Endothelial cell of umbilical vein (primary cell): ENCODE measurements at regions not wholly inside any gene's neighbourhood (a gene's known extent, or its start where the extent isn't known, plus 50 kb on each side); places are given as distances from the start of the nearest gene placed in this dataset.

ENCODE experiments used
- EZH2 ChIP-seq: IDR thresholded peaks from 2 replicates; pipeline ENCODE4 v1.6.1; 2012; ENCODE audit warnings: borderline replicate concordance, low read depth, mild to moderate bottlenecking, moderate library complexity, low read length, inconsistent platforms; ENCODE audit not compliant: severe bottlenecking
- TF ChIP-seq, protein P1 (sequence below), 2 donors: IDR thresholded peaks; 1 replicate in 1 of 2; 2 replicates in 1 of 2; pipeline ENCODE4 v1.5.1; 2011; ENCODE audit warnings: low read length in 2 of 2, mild to moderate bottlenecking in 2 of 2, moderate library complexity in 2 of 2, control low read depth in 1 of 2, inconsistent platforms in 1 of 2, low read depth in 1 of 2; ENCODE audit not compliant: insufficient read depth in 1 of 2; ENCODE audit errors: extremely low read depth in 1 of 2

DNA sequence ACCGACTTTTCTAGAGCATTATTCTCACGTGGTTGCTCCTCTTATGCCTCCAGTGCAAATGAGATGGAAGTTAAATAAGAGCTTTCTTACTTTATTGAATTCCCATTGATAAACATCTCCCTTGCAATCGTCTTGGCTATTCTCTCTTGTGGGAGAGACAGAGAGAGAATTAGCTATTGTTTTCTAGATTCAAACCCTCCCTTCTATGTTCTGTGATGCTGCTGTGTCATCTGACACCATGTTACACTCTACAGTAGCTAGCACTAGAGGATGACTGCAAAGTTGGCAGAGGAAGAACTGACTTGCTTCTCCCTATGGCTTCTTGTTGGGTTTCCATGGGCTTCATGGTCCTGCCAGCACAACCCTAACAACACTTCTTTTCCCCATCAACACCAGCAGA, 134.6 kb upstream of the RANBP3L start:
- TF ChIP-seq, protein P1, sequence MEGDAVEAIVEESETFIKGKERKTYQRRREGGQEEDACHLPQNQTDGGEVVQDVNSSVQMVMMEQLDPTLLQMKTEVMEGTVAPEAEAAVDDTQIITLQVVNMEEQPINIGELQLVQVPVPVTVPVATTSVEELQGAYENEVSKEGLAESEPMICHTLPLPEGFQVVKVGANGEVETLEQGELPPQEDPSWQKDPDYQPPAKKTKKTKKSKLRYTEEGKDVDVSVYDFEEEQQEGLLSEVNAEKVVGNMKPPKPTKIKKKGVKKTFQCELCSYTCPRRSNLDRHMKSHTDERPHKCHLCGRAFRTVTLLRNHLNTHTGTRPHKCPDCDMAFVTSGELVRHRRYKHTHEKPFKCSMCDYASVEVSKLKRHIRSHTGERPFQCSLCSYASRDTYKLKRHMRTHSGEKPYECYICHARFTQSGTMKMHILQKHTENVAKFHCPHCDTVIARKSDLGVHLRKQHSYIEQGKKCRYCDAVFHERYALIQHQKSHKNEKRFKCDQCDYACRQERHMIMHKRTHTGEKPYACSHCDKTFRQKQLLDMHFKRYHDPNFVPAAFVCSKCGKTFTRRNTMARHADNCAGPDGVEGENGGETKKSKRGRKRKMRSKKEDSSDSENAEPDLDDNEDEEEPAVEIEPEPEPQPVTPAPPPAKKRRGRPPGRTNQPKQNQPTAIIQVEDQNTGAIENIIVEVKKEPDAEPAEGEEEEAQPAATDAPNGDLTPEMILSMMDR (IDR thresholded peaks at IDR 0.05; ENCODE audit: extremely low read depth in 1 of 2, insufficient read depth in 1 of 2, low read depth in 1 of 2, low read length in 2 of 2), result no peak
- TF ChIP-seq EZH2, result no peak
